Left ventricle myocardium superior (tissue), 1 donor: ENCODE measurements at regions not wholly inside any gene's neighbourhood (a gene's known extent, or its start where the extent isn't known, plus 50 kb on each side); places are given as distances from the start of the nearest gene placed in this dataset.

Experiments
- ATAC-seq: fragments of 200-7000 bp; cut with Tn5 transposase; one replicate; pipeline ENCODE4 v1.9.1; 2020; ENCODE audit warnings: mild to moderate bottlenecking, moderate library complexity
- DNase-seq: peaks from one replicate; pipeline ENCODE4 v3.0.0-alpha.2; 2020
- intact Hi-C: fragments of 100-400 bp; cut with micrococcal nuclease; formaldehyde crosslinking; loops from one replicate; pipeline ENCODE4 v1.11.0; 2022
- donor health status: DM: no; HTN: yes; CAD: no; lungs with severe emphysema.

GRCh38 chr21:31397939-31398338 is 53.9 kb upstream of the TIAM1 start:
- no peak for DNase-seq
- no peak for ATAC-seq
- intact Hi-C loops, result no loop called here

- ATAC-seq (no peak), DNase-seq (no peak)
- intact Hi-C loops, result no loop called here
These were observed 53.5 kb upstream of the TIAM1 start for GRCh38 chr21:31397515-31397926.

- DNase-seq (no peak), ATAC-seq (no peak)
- intact Hi-C loops, result no loop called here
These were observed 53.0 kb upstream of the TIAM1 start for GRCh38 chr21:31397030-31397429.

GRCh38 chr21:31396399-31396798 is 52.3 kb upstream of the TIAM1 start:
- intact Hi-C loops, result no loop called here
- no peak for DNase-seq

GRCh38 chr21:31395791-31396190 is 51.7 kb upstream of the TIAM1 start:
- ATAC-seq (no peak), DNase-seq (no peak)
- intact Hi-C loops, result no loop called here

More at GRCh38 chr21:31396399-31396798, 52.3 kb upstream of the TIAM1 start:
- ATAC-seq, result no peak

- intact Hi-C loops, result no loop called here
- DNase-seq (no peak), ATAC-seq (no peak)
These were observed 51.2 kb upstream of the TIAM1 start for GRCh38 chr21:31395268-31395667.

- DNase-seq, result no peak
- intact Hi-C loops, result no loop called here
- no peak for ATAC-seq
These were observed 50.2 kb upstream of the TIAM1 start for GRCh38 chr21:31394309-31394708.
